Progenitor cell of endocrine pancreas (in vitro differentiated cells): ENCODE measurements at regions not wholly inside any gene's neighbourhood (a gene's known extent, or its start where the extent isn't known, plus 50 kb on each side); places are given as distances from the start of the nearest gene placed in this dataset.
A peak's percentile ranks its signal among the peaks of the same experiment; 100 is the strongest.

ENCODE experiments used
- DNase-seq: peaks from one replicate; pipeline ENCODE4 v3.0.0; 2021; ENCODE audit warnings: low spot score; ENCODE audit not compliant: unreplicated experiment
- H3K27ac Mint-ChIP-seq: 2 replicates; pipeline ENCODE4 v1.8.0; 2021; ENCODE audit warnings: mild to moderate bottlenecking, moderate library complexity, mixed read lengths
- H3K27me3 Mint-ChIP-seq: 2 replicates; pipeline ENCODE4 v1.8.0; 2021; ENCODE audit warnings: mixed read lengths
- H3K36me3 Mint-ChIP-seq: 2 replicates; pipeline ENCODE4 v1.8.0; 2022; ENCODE audit warnings: mixed read lengths; ENCODE audit not compliant: insufficient read depth
- H3K4me1 Mint-ChIP-seq: 2 replicates; pipeline ENCODE4 v1.8.0; 2021; ENCODE audit warnings: low read depth, mixed read lengths
- H3K4me3 Mint-ChIP-seq: 2 replicates; pipeline ENCODE4 v1.8.0; 2021; ENCODE audit warnings: low read depth, mild to moderate bottlenecking, moderate library complexity, mixed read lengths
- H3K9me3 Mint-ChIP-seq: 2 replicates; pipeline ENCODE4 v1.8.0; 2021; ENCODE audit warnings: low read depth, mixed read lengths
- TF ChIP-seq, protein P1 (sequence below): fragments of 200-600 bp; sonication (generic); IDR thresholded peaks from one replicate; pipeline ENCODE4 v1.5.0; 2021; ENCODE audit warnings: antibody characterized with exemption, mild to moderate bottlenecking; ENCODE audit not compliant: unreplicated experiment

DNA sequence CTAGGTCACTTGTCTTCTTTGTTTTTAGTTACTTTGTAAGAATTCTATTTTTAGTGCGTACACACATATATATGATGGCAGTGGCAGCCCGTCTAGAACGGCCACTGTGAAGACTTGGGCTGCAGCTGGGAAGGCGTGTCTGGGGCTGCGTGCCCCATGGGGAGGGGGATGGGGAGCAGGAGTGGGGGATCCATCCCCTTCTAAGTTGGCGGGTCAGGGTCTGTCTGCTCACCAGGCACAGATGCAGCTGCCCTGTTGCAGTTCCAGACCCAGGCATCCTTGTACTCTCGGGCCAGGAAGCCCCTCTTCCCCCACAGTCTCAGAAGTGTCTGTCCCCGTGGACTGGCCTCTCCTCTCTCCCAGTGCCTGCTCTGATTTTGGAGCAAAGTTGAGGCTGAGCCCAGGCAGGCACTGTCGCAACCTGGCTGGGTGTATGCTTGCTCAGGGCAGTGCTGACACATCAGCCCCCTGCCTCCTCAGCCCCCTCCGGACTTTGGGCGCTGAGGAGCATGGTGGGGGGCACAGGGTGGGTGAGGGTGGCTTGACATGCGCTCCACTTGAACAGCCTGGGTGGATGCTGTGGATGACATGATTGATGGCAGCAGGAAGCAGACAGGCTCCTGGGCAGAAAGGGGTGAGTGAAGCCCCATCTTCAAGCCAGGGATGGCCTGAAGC is 271.2 kb upstream of the NAV3 start:
- Mint-ChIP-seq H3K36me3 (peaks cover 2% of the 10 kb centered on the region), H3K27me3 (no peaks in the 10 kb centered on the region)
- DNase-seq = no peak

DNA sequence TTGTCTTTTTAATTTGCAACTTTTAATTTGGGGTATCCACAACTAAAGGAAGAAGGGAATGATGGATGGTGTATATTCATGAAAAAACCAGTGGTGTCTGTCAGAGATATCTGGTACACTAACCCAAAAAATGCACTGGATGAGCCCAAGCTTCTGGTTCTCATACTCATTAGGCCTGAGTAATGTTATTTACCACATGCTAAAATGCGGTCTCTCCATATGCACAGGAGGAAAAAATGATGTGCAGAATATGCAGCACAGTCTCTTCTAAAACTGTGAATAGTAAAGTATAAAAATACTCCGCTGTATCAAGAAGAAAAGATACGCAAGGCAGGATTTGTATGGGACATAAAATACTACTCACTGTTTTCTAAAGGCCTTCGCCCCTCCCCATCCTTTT is 275.6 kb upstream of the NAV3 start:
- H3K27me3 Mint-ChIP-seq = no peaks in the 10 kb centered on the region
- peaks cover 2% of the 10 kb centered on the region for H3K36me3 Mint-ChIP-seq
- TF ChIP-seq, protein P1, sequence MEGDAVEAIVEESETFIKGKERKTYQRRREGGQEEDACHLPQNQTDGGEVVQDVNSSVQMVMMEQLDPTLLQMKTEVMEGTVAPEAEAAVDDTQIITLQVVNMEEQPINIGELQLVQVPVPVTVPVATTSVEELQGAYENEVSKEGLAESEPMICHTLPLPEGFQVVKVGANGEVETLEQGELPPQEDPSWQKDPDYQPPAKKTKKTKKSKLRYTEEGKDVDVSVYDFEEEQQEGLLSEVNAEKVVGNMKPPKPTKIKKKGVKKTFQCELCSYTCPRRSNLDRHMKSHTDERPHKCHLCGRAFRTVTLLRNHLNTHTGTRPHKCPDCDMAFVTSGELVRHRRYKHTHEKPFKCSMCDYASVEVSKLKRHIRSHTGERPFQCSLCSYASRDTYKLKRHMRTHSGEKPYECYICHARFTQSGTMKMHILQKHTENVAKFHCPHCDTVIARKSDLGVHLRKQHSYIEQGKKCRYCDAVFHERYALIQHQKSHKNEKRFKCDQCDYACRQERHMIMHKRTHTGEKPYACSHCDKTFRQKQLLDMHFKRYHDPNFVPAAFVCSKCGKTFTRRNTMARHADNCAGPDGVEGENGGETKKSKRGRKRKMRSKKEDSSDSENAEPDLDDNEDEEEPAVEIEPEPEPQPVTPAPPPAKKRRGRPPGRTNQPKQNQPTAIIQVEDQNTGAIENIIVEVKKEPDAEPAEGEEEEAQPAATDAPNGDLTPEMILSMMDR = no peak
- H3K4me1 Mint-ChIP-seq = peaks cover 3% of the 10 kb centered on the region
- no peak for DNase-seq
- H3K27ac Mint-ChIP-seq = no peak overlapping the region
- peaks cover 5% of the 10 kb centered on the region for H3K9me3 Mint-ChIP-seq
- no peak overlapping the region for H3K4me3 Mint-ChIP-seq

More for the DNA sequence above, 271.2 kb upstream of the NAV3 start:
- TF ChIP-seq, protein P1 = no peak
- peaks cover 5% of the 10 kb centered on the region for H3K9me3 Mint-ChIP-seq
- H3K27ac Mint-ChIP-seq = no peak overlapping the region
- H3K4me1 Mint-ChIP-seq = peaks cover 2% of the 10 kb centered on the region
- H3K4me3 Mint-ChIP-seq = no peak overlapping the region

DNA sequence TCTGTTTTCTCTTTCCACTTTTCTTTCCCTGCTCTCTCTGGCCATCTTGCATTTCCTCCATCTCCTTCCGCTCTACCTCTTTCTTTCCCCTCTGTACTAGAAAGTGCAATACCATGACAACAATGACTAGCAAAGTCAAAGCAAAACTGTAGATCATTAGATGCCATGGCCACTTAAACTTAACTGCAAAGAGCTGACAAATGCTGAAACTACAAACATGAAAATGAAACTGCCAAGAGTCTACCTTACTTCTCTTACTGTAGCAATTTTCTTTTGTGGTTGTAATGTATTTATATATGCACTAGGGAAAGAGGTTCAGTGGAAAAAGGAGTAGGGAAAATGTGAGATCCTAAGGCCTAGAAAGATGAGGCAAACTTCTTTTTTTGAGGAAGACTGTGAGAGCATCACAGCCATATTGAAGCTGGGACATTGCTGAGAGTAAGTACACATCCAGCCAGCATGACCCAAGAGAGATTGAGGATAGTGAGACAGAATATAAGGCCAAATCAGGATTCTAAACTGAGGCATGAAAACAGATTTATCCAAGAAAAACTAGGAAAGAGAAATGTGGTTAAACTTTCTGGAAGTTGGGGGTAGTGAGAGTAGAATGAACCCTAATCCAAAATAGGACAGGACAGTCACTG is 276.6 kb upstream of the NAV3 start:
- TF ChIP-seq, protein P1 = no peak
- Mint-ChIP-seq H3K27ac (no peak overlapping the region), H3K36me3 (peaks cover 2% of the 10 kb centered on the region)

DNA sequence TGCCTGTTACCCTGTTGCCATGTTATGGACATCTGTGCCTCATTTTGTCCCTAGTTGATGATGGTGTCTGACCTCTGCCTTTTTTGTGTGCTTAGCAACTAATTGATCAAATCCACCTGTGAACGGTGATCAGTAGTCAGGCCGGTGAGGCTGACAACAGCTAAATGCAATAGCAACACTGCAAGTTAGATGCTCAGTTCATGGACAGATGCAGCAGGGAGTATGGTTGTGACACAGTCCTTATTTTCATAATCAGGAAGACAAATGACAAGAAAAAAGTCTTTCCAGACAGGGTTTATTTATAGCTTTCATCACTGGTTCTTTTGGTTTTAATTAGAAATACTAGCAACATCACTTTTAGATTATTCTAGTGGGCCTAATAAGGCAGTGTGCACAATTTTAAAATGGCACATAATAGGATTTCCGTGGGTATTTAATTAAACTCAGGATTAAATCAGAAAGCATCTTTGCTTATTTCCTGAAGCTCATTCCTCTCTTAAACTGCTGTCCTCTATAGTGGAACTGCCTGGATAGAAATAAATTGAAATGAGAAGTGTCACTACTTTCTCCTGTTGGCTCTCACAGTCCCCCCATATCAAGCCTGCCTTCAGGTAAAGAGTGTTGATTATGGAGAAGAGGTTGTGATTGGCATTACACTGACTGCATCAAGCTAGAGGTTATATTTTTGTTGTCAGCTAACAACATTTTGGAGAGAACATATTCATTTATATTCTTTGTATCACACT is 281.1 kb upstream of the NAV3 start:
- TF ChIP-seq, protein P1 = no peak
- no peak for DNase-seq
- peak overlapping the region; percentile 2 for H3K27ac Mint-ChIP-seq

More for the DNA sequence above, 276.6 kb upstream of the NAV3 start:
- Mint-ChIP-seq H3K27me3 (no peaks in the 10 kb centered on the region), H3K9me3 (peaks cover 3% of the 10 kb centered on the region), H3K4me3 (no peak overlapping the region), H3K4me1 (peaks cover 8% of the 10 kb centered on the region)
- no peak for DNase-seq

DNA sequence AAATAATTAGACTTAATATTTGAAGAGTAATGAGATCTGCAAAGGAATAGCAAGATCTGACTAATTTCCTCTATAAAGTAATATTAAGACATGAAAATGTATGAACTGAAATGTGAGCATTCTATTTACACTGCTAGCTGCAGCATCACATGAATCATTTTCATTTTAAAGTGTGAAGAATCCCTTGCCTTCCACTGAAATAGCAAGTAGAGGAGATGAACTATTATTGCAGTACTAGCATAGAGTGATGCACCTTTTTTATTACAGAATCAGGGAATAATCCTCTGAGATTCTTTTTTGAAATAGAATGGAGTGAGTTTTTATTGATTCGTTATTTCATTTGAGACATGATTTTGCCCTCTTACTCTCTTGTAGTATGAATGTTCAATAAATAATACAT is 281.9 kb upstream of the NAV3 start:
- no peak overlapping the region for H3K4me3 Mint-ChIP-seq
- TF ChIP-seq, protein P1 = no peak
- no peaks in the 10 kb centered on the region for H3K36me3 Mint-ChIP-seq
- DNase-seq = no peak
- H3K4me1 Mint-ChIP-seq = peaks cover 9% of the 10 kb centered on the region
- no peaks in the 10 kb centered on the region for H3K27me3 Mint-ChIP-seq
- H3K27ac Mint-ChIP-seq = no peak overlapping the region
- H3K9me3 Mint-ChIP-seq = peaks cover 5% of the 10 kb centered on the region

More for the DNA sequence above, 281.1 kb upstream of the NAV3 start:
- Mint-ChIP-seq H3K27me3 (no peaks in the 10 kb centered on the region), H3K4me3 (no peak overlapping the region), H3K4me1 (peaks cover 10% of the 10 kb centered on the region), H3K9me3 (no peaks in the 10 kb centered on the region), H3K36me3 (no peaks in the 10 kb centered on the region)
